NCI-H128 (cell line): ENCODE measurements at regions not wholly inside any gene's neighbourhood (a gene's known extent, or its start where the extent isn't known, plus 50 kb on each side); places are given as distances from the start of the nearest gene placed in this dataset.

Experiments used
- DNase-seq: peaks from one replicate; lab custom pipeline; 2025; ENCODE audit not compliant: unreplicated experiment; lab: John Stamatoyannopoulos, UW

- DNase-seq = no peak
Observed at GRCh38 chr1:162970021-162970420, 99.1 kb upstream of the RGS4 start.

GRCh38 chr1:162966613-162967012 lies 102.5 kb upstream of the RGS4 start:
- DNase-seq = peak; percentile 27

GRCh38 chr1:162964901-162965300 lies 103.9 kb upstream of the CCDC190 start:
- DNase-seq = no peak

GRCh38 chr1:162956922-162957321 lies 95.9 kb upstream of the CCDC190 start:
- no peak for DNase-seq

- no peak for DNase-seq
Observed at GRCh38 chr1:162954824-162955223, 93.8 kb upstream of the CCDC190 start.

- DNase-seq = no peak
Observed at GRCh38 chr1:162952956-162953355, 92.0 kb upstream of the CCDC190 start.

GRCh38 chr1:162951553-162952315 lies 90.8 kb upstream of the CCDC190 start:
- no peak for DNase-seq

GRCh38 chr1:162950187-162950586 lies 89.2 kb upstream of the CCDC190 start:
- DNase-seq = no peak

- no peak for DNase-seq
Observed at GRCh38 chr1:162946701-162947100, 85.7 kb upstream of the CCDC190 start.

- DNase-seq = no peak
Observed at GRCh38 chr1:162944974-162945674, 84.1 kb upstream of the CCDC190 start.

GRCh38 chr1:162943622-162944021 lies 82.6 kb upstream of the CCDC190 start:
- DNase-seq = no peak

GRCh38 chr1:162942916-162943559 lies 82.1 kb upstream of the CCDC190 start:
- DNase-seq = no peak

- DNase-seq = no peak
Observed at GRCh38 chr1:162941024-162941423, 80.0 kb upstream of the CCDC190 start.

GRCh38 chr1:162939035-162939434 lies 78.1 kb upstream of the CCDC190 start:
- no peak for DNase-seq

GRCh38 chr1:162937716-162938395 lies 76.9 kb upstream of the CCDC190 start:
- no peak for DNase-seq

- no peak for DNase-seq
Observed at GRCh38 chr1:162930976-162931560, 70.1 kb upstream of the CCDC190 start.

- DNase-seq = no peak
Observed at GRCh38 chr1:162930532-162930931, 69.6 kb upstream of the CCDC190 start.

GRCh38 chr1:162929177-162929576 lies 68.2 kb upstream of the CCDC190 start:
- DNase-seq = no peak

GRCh38 chr1:162928141-162928540 lies 67.2 kb upstream of the CCDC190 start:
- DNase-seq = no peak

GRCh38 chr1:162927421-162927820 lies 66.4 kb upstream of the CCDC190 start:
- DNase-seq = no peak

GRCh38 chr1:162926906-162927305 lies 65.9 kb upstream of the CCDC190 start:
- no peak for DNase-seq
